Uterus (tissue), 2 donors: ENCODE measurements at regions not wholly inside any gene's neighbourhood (a gene's known extent, or its start where the extent isn't known, plus 50 kb on each side); places are given as distances from the start of the nearest gene placed in this dataset.

Experiments
- CTCF ChIP-seq, 4 experiments: fragments of 200-600 bp in 2 of 4; fragments of 450-650 bp in 2 of 4; sonication (generic) in 2 of 4; IDR thresholded peaks; one replicate each; pipeline ENCODE4 v1.5.1; 2016 to 2019; ENCODE audit warnings: antibody characterized with exemption in 4 of 4, mild to moderate bottlenecking in 2 of 4, moderate library complexity in 1 of 4
- POLR2A ChIP-seq, 2 donors: fragments of 450-650 bp; IDR thresholded peaks; one replicate each; pipeline ENCODE4 v1.6.1; 2016; ENCODE audit warnings: antibody characterized with exemption in 2 of 2, mild to moderate bottlenecking in 1 of 2, moderate library complexity in 1 of 2

- TF ChIP-seq CTCF (IDR thresholded peaks at IDR 0.05), result no peak
- no peak for TF ChIP-seq POLR2A (IDR thresholded peaks at IDR 0.05)
Measured at GRCh38 chr5:10832421-10832820, 71.4 kb upstream of the DAP start.
